ENCODE measurements at regions not wholly inside any gene's neighbourhood (a gene's known extent, or its start where the extent isn't known, plus 50 kb on each side); places are given as distances from the start of the nearest gene placed in this dataset.

DNA sequence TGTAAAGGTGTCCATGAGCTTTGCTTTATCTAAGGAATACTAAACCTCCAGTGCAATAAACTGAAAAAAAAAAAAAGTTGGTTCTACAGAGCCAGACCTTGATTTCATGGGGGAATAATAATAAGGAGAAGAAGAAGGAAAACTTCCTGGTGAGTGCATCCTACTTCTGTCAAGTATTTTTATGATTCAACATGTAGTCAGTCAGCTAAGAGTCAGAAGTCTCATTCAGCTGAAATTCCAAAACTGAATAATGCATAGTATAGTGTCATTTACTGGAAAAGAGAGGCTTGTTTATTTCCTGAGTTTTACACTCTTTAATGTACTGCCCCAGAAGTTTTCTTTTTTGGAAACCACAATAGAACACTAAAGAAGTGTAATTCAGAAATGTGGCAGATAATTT is 77.8 kb upstream of the TACR1 start:
- intact Hi-C loops (cut with micrococcal nuclease): no loop called here
- no peak overlapping the region for H3K9ac ChIP-seq (ENCODE audit: insufficient read depth in 1 of 2, low read depth in 2 of 2, low read length in 2 of 2)
- H3K4me2 ChIP-seq (ENCODE audit: insufficient read depth, low read length): no peak overlapping the region
- no peaks in the 10 kb centered on the region for H4K20me1 ChIP-seq (replicated peaks; ENCODE audit: control insufficient read depth, insufficient read depth, low read length)
- H3K4me3 ChIP-seq: no peak overlapping the region
- TF ChIP-seq POU5F1 (IDR thresholded peaks at IDR 0.05; ENCODE audit: borderline replicate concordance, low read depth, low read length, partially characterized antibody) (no peak), HES1 (IDR thresholded peaks at IDR 0.05; ENCODE audit: low read depth) (no peak), L3MBTL2 (IDR thresholded peaks at IDR 0.05) (no peak), BRF2 (IDR thresholded peaks at IDR 0.05; ENCODE audit: borderline replicate concordance, insufficient read depth, insufficient read length) (no peak), HDAC2 (IDR thresholded peaks at IDR 0.05) (no peak), NCOA6 (IDR thresholded peaks at IDR 0.05) (no peak), MBD1 (CRISPR knock-in tag; IDR thresholded peaks at IDR 0.05) (no peak), LCOR (CRISPR knock-in tag; IDR thresholded peaks at IDR 0.05) (no peak), ZNF140 (CRISPR knock-in tag; IDR thresholded peaks at IDR 0.05) (no peak), GABPA (tag; conservative IDR thresholded peaks at IDR 0.05; ENCODE audit: low read depth) (no peak)
- POLR2A ChIA-PET: no interaction called here
- H3K36me3 ChIP-seq (ENCODE audit: control insufficient read depth, insufficient read depth, low read length): no peaks in the 10 kb centered on the region
- CTCF ChIA-PET (ENCODE audit: low intra/inter-chr PET ratio): no interaction called here
- ATAC-seq (no peak), DNase-seq (ENCODE audit: extremely low read depth in 1 of 4, low spot score in 3 of 4) (no peak), FAIRE-seq (no peak)
- H3K9me3 ChIP-seq (replicated peaks; ENCODE audit: control insufficient read depth, insufficient read depth, low read depth, low read length): no peaks in the 10 kb centered on the region; the same call in 1 of the 2 replicates
- H2AFZ ChIP-seq (ENCODE audit: low read depth, low read length): no peak overlapping the region
- no TSS peak for BruUV-seq (replicated peaks)
- no peaks in the 10 kb centered on the region for H3K79me2 ChIP-seq (ENCODE audit: control insufficient read depth, insufficient read depth, low read length)
- H3K4me1 ChIP-seq (replicated peaks in 1 of 2; ENCODE audit: control insufficient read depth in 2 of 2, insufficient read depth in 2 of 2, low read length in 2 of 2): no peaks in the 10 kb centered on the region
- no peak overlapping the region for H3K27ac ChIP-seq (ENCODE audit: extremely low read depth, low read depth, low read length)
- in situ Hi-C loops (cut with MboI): no loop called here
- no peaks in the 10 kb centered on the region for H3K9me1 ChIP-seq (ENCODE audit: control insufficient read depth, insufficient read depth, low read length)
- H3K27me3 ChIP-seq (ENCODE audit: control insufficient read depth in 2 of 2, insufficient read depth in 2 of 2, low read length in 2 of 2): no peaks in the 10 kb centered on the region

All from K562 (cell line).